Stimulated activated naive B cell treated with anti-CD40 and anti-IgM and Interleukin-4, amounts not matched to agents 10 μg/mL and 1 μg/mL and 100 μg/mL, for 72 hours (primary cell): ENCODE measurements at regions not wholly inside any gene's neighbourhood (a gene's known extent, or its start where the extent isn't known, plus 50 kb on each side); places are given as distances from the start of the nearest gene placed in this dataset.
"Not testable (repeated sequence)": the region's sequence is repeated elsewhere in the genome, so short reads cannot be mapped to it uniquely, and the experiment has no call there.

Experiments
- ATAC-seq, 2 donors: fragments of 150-1000 bp; cut with Tn5 transposase; replicated peaks; 2 replicates each; pipeline ENCODE4 v1.10.0; 2021; ENCODE audit warnings: moderate library complexity in 1 of 2
- DNase-seq: peaks from one replicate; pipeline ENCODE4 v3.0.0; 2021
- H3K27ac Mint-ChIP-seq: one replicate; pipeline ENCODE4 v1.8.0; 2022; ENCODE audit warnings: mild to moderate bottlenecking, mixed read lengths
- H3K27me3 Mint-ChIP-seq, 2 donors: one replicate each; pipeline ENCODE4 v1.8.0; 2022; ENCODE audit warnings: mixed read lengths in 2 of 2
- H3K36me3 Mint-ChIP-seq, 2 donors: one replicate each; pipeline ENCODE4 v1.8.0; 2022; ENCODE audit warnings: mixed read lengths in 2 of 2, mild to moderate bottlenecking in 1 of 2
- H3K4me1 Mint-ChIP-seq, 2 donors: one replicate each; pipeline ENCODE4 v1.8.0; 2022; ENCODE audit warnings: mixed read lengths in 2 of 2, mild to moderate bottlenecking in 1 of 2
- H3K4me3 Mint-ChIP-seq, 2 donors: one replicate each; pipeline ENCODE4 v1.8.0; 2022; ENCODE audit warnings: mild to moderate bottlenecking in 2 of 2, mixed read lengths in 2 of 2, moderate library complexity in 1 of 2
- H3K9me3 Mint-ChIP-seq, 2 donors: one replicate each; pipeline ENCODE4 v1.8.0; 2022; ENCODE audit warnings: mixed read lengths in 2 of 2, mild to moderate bottlenecking in 1 of 2

DNA sequence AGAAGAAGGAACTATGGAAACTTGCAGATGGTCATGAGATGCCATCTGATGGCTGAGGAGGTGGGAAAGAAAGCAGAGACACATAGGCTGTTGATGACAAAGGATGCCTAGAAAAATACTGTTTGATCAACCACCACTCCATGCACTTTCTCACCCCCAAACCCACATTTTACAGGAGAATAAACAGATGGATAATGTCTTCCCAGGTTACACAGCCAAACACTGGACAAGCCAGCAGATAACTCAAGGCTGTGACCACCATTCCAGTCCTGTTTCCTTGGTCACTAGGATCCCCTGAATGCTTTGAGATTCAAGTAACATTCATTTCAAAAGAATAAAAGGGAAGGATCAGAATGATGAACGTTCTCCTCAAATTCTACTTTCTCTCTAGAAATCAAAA is 733.0 kb upstream of the SOX11 start:
- no peaks in the 10 kb centered on the region for H3K36me3 Mint-ChIP-seq
- no peak for ATAC-seq
- no peak overlapping the region for H3K4me3 Mint-ChIP-seq
- H3K27me3 Mint-ChIP-seq, result no peaks in the 10 kb centered on the region
- H3K9me3 Mint-ChIP-seq, result peaks cover 4% of the 10 kb centered on the region in 2 donors
- DNase-seq, result no peak
- H3K4me1 Mint-ChIP-seq, result no peaks in the 10 kb centered on the region
- no peak overlapping the region for H3K27ac Mint-ChIP-seq

DNA sequence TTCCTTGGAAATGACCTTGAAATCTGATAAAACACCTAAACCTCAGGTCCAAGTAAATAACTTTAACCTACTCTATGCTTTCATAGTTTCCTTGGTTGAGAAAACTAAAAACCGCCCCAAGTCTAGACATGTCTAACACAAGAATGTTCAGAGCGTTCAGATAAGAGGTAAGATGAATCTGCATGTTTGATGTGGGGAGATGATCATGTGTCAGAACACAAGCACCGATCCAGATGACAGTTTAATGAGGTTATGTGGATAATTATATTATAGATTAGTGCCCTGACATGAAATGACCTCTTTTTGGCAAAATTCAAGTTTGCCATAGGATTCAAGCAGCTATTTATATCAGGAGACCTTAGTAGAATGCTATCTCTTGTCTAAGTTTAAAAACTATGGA is 729.8 kb upstream of the SOX11 start:
- H3K36me3 Mint-ChIP-seq, result no peaks in the 10 kb centered on the region
- no peak for ATAC-seq
- H3K9me3 Mint-ChIP-seq, result peaks cover 4% of the 10 kb centered on the region in 2 donors
- no peaks in the 10 kb centered on the region for H3K4me1 Mint-ChIP-seq
- no peaks in the 10 kb centered on the region for H3K27me3 Mint-ChIP-seq
- no peak overlapping the region for H3K4me3 Mint-ChIP-seq
- H3K27ac Mint-ChIP-seq, result no peak overlapping the region
- no peak for DNase-seq

DNA sequence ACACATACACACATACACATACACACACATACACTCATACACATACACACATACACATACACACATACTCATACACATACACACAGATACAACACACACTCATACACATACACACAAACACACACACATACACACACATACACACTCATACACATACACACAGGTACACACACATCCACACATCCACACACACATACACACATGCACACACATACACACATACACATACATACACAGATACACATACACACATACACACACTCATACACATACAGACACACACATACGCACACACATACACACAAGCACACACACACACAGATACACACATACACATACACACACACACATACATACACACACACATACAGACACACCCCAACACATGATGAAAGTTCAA is 729.1 kb upstream of the SOX11 start:
- H3K9me3 Mint-ChIP-seq, result peaks cover 4 to 5% of the 10 kb centered on the region in 2 donors
- H3K27me3 Mint-ChIP-seq, result no peaks in the 10 kb centered on the region
- no peak overlapping the region for H3K27ac Mint-ChIP-seq
- no peak for DNase-seq
- H3K36me3 Mint-ChIP-seq, result no peaks in the 10 kb centered on the region
- H3K4me3 Mint-ChIP-seq, result no peak overlapping the region
- no peak for ATAC-seq
- H3K4me1 Mint-ChIP-seq, result no peaks in the 10 kb centered on the region

DNA sequence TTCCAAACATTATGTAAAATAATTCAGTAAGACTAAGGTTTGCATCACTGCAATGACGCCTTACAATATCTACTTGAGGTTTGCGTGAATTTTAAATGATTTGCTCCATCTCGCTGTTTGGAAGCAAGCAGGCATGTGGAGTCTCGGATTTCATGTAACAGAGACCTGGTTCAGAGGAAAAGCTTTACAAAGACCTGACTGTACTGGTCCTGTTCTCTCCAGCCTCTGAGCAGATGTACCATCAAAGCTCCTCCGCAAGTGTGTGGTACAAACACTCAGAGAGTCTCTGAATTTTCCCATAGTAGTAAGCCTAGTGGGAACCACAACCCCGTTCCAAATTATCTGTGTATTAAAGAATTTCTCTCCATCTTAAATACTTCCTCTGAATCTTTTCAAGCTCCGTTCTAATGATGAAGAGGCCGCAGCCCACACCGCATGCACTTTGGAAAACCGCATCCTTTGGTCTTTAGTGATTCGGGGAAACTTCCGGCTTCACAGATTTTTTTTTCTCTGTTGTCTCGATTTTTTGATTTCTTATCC is 728.1 kb upstream of the SOX11 start:
- Mint-ChIP-seq H3K27me3 (no peaks in the 10 kb centered on the region), H3K9me3 (peaks cover 4 to 5% of the 10 kb centered on the region in 2 donors), H3K4me3 (no peak overlapping the region), H3K4me1 (no peaks in the 10 kb centered on the region), H3K36me3 (no peaks in the 10 kb centered on the region), H3K27ac (no peak overlapping the region)
- DNase-seq, result no peak
- ATAC-seq, result no peak

DNA sequence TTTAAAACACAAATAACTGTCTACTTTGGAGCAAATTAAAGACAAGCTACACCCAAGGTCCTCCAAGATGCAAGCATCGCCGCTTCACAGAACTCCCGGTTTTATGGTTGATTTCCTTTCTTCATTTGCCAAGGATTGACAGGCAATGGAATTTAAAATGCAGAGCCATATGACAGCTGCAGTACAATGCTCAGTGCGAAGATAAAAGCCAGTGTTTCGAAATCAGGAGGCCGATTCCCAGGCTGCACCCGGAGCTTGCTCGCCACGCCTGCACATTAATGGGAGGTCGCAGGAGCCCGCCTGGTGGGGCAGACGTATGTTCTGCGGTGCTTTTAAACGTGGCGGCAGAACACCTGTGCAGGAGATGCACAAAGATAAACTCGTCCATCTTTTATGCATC is 727.6 kb upstream of the SOX11 start:
- H3K4me3 Mint-ChIP-seq, result no peak overlapping the region
- H3K9me3 Mint-ChIP-seq, result peaks cover 7 to 8% of the 10 kb centered on the region in 2 donors
- H3K36me3 Mint-ChIP-seq, result no peaks in the 10 kb centered on the region
- H3K27me3 Mint-ChIP-seq, result no peaks in the 10 kb centered on the region
- H3K27ac Mint-ChIP-seq, result no peak overlapping the region
- no peak for DNase-seq
- no peaks in the 10 kb centered on the region for H3K4me1 Mint-ChIP-seq
- ATAC-seq, result no peak

DNA sequence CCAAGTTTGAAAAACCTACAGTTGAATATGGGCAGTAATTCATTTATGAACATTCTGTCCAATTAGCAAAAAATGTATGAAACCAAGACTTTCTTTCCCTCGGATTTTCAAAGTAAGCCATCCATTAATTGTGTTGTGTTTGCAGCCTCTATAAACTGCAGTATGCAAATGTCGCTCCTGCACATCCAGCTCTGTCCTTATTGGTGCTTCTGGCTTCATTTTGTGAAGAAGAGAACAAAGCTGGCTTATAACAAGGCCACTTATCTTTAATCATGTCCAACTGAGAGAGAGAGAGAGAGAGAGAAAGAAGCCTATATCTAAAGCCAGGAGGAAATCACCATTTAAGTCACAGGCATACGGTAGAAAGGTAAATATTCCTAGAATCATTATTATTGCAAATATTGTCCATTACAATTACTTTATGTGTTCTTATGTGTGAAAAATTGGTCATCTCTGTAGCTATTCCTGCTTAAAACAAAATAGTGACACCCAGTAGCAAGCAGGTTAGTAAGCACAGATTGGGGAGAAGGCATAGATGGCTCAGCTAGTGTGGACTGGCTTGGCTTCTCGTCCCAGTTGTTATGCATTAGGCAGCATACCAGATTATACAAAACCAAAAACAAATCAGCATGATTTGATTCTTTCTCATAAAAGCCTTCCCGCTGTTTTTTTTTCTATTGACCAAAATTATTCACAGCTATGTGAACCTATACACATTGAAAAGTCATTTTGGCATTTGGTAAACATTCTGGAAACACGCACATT is 726.4 kb upstream of the SOX11 start:
- DNase-seq, result no peak
- Mint-ChIP-seq H3K4me1 (no peaks in the 10 kb centered on the region), H3K27ac (no peak overlapping the region), H3K27me3 (no peaks in the 10 kb centered on the region), H3K36me3 (no peaks in the 10 kb centered on the region), H3K9me3 (peaks cover 8 to 12% of the 10 kb centered on the region in 2 donors), H3K4me3 (no peak overlapping the region)
- ATAC-seq, result no peak

DNA sequence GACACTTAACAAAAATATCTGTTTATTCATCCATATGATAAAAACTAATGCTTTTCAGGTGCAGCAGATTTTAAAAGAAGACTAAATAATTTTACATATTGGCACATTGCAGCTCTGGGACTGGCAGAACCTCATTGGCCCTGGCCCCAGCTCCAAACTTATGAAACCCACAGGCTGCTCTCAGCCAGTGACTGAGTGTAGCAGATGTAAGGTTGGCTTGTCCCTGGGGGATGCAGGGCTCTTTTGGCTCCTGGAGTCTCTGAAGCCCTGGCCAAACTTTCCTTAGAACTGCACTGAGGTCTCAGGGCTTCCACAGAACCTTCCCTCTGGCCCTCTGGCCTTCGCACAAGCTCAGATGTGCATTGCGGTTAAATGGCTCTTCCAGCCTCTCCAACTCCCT is 725.0 kb upstream of the SOX11 start:
- DNase-seq (no peak), ATAC-seq (no peak)
- no peak overlapping the region for H3K4me3 Mint-ChIP-seq
- H3K27ac Mint-ChIP-seq, result no peak overlapping the region
- peaks cover 8 to 12% of the 10 kb centered on the region in 2 donors for H3K9me3 Mint-ChIP-seq
- H3K36me3 Mint-ChIP-seq, result no peaks in the 10 kb centered on the region
- H3K4me1 Mint-ChIP-seq, result no peaks in the 10 kb centered on the region
- no peaks in the 10 kb centered on the region for H3K27me3 Mint-ChIP-seq

DNA sequence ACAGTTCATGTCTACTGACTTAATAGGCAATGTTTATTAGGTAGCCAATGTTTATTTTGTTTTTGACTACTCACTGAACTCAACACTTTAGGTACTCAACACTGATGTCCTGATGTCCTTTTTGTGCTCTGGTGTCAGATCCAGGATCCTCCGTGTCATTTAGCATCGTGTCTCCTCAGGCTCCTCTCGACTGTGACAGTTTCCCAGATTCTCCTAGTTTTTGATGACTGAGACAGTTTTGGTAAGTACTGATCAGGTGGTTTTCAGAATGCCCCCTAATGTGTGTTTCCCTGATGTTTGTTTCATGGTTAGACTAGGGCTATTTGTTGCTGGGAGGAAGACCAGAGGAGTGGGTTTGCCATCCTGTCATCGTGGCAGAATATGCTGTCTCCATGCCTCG is 719.7 kb upstream of the SOX11 start:
- ATAC-seq (no peak), DNase-seq (no peak)
- H3K36me3 Mint-ChIP-seq, result no peaks in the 10 kb centered on the region
- no peak overlapping the region for H3K4me3 Mint-ChIP-seq
- H3K4me1 Mint-ChIP-seq, result no peaks in the 10 kb centered on the region
- H3K27me3 Mint-ChIP-seq, result no peaks in the 10 kb centered on the region
- no peak overlapping the region for H3K27ac Mint-ChIP-seq
- H3K9me3 Mint-ChIP-seq, result peaks cover 3 to 8% of the 10 kb centered on the region in 2 donors

DNA sequence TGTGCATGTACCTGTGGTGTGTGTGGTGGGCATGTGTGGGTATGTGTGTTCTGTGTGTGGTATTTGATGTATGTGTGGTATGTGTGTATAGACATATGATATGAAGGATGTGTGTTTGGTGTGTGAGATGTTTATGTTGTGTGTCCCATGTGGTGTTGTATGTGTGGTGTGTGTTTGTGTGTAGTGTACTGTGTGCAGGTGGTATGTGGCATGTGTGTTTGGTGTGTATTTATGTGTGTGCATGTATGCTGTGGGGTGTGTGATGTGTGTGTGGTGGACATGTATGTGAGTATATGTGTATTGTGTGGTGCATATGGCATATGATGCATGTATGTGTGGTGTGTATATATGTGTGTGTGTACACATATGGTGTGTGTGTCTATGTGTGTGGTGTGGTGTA is 718.8 kb upstream of the SOX11 start:
- Mint-ChIP-seq H3K36me3 (no peaks in the 10 kb centered on the region), H3K4me1 (no peaks in the 10 kb centered on the region), H3K27me3 (no peaks in the 10 kb centered on the region), H3K27ac (no peak overlapping the region), H3K4me3 (no peak overlapping the region), H3K9me3 (peaks cover 3 to 8% of the 10 kb centered on the region in 2 donors)
- DNase-seq (no peak), ATAC-seq (no peak)

DNA sequence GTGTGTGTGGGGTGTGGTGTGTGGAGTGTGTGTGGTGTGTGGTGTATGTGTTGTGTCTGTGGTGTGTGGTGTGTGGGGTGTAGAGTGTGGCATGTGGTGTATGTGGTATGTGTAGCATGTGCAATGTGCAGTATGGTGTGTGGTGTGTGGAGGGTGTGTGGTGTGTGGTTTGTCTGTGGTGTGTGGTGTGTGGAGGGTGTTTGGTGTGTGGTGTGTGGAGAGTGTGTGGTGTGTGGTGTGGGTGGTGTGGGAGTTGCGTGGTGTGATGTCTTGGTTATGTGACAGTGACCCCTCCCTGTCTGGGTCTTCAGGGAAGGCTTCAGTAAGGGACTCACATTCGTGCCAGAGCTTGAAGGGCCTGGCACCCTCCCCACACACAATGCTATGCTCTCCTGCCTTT is 718.2 kb upstream of the SOX11 start:
- no peak overlapping the region for H3K27ac Mint-ChIP-seq
- H3K4me1 Mint-ChIP-seq, result no peaks in the 10 kb centered on the region
- no peak for ATAC-seq
- no peak overlapping the region for H3K4me3 Mint-ChIP-seq
- H3K36me3 Mint-ChIP-seq, result no peaks in the 10 kb centered on the region
- H3K9me3 Mint-ChIP-seq, result peaks cover 4 to 8% of the 10 kb centered on the region in 2 donors
- H3K27me3 Mint-ChIP-seq, result no peaks in the 10 kb centered on the region
- no peak for DNase-seq

DNA sequence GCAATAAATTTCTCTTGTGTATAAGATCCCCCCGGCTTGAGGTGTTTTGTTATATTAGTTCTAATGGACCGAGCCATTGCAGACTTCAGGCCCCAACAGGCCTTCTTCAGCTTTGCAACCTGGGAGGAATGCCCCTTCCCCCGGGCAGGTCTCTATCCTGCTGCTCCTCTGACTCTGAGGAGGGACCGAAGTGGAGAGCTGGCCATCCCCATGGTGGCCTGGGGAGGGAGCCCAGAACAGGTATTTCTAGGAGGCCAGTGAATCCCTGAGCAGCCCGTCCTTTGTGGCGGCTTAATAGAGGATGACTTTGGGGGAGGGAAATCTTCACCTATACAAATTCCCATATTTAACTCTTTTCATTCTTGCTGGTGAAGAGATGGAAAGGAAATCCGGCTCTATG is 715.8 kb upstream of the SOX11 start:
- Mint-ChIP-seq H3K4me1 (no peaks in the 10 kb centered on the region), H3K36me3 (no peaks in the 10 kb centered on the region), H3K27me3 (no peaks in the 10 kb centered on the region), H3K27ac (no peak overlapping the region), H3K9me3 (peaks cover 3 to 6% of the 10 kb centered on the region in 2 donors), H3K4me3 (no peak overlapping the region)
- no peak for ATAC-seq
- DNase-seq, result no peak

DNA sequence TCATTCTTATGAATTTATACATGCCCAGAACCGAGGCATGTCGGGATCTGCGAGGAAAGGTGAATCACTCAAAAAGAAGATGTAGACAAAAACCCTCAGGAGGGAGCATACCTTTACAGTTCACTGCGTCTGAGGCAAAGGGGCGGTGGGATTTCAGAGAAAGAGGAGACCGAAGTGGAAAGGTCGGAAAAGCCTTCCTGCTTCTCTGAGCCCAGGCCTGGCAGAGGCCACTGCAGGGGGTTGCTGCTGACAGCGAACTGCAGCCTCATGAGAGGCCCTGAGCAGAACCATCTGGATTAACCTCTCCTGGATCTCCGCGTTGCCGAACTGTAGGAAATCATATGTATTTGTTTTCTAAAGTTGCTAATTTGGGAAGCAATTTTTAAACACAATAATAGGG is 713.1 kb upstream of the SOX11 start:
- Mint-ChIP-seq H3K27me3 (no peaks in the 10 kb centered on the region), H3K36me3 (no peaks in the 10 kb centered on the region), H3K27ac (no peak overlapping the region), H3K9me3 (peaks cover 3 to 6% of the 10 kb centered on the region in 2 donors), H3K4me3 (no peak overlapping the region), H3K4me1 (no peaks in the 10 kb centered on the region)
- ATAC-seq, result no peak
- DNase-seq, result no peak

DNA sequence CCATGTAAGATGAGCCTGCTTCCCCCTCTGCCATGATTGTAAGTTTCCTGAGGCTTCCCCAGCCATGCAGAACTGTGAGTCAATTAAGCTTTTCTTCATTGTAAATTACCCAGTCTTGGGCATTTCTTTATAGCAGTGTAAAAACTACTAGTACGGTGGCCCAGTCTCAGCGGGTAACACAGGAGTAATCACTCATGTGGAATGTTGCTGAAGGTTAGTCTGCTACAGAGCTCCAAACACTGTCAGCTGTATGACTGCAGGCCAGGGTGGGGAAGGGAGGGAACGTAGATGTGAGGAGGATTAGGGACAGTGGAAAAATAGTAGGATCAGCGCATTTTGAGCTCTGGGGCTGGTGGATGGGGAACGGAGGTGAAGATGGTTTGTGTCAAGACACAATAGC is 711.2 kb upstream of the SOX11 start:
- Mint-ChIP-seq H3K9me3 (peaks cover 5 to 6% of the 10 kb centered on the region in 2 donors), H3K4me3 (no peak overlapping the region), H3K4me1 (no peaks in the 10 kb centered on the region), H3K36me3 (no peaks in the 10 kb centered on the region), H3K27me3 (no peaks in the 10 kb centered on the region), H3K27ac (no peak overlapping the region)
- no peak for DNase-seq
- ATAC-seq, result no peak

DNA sequence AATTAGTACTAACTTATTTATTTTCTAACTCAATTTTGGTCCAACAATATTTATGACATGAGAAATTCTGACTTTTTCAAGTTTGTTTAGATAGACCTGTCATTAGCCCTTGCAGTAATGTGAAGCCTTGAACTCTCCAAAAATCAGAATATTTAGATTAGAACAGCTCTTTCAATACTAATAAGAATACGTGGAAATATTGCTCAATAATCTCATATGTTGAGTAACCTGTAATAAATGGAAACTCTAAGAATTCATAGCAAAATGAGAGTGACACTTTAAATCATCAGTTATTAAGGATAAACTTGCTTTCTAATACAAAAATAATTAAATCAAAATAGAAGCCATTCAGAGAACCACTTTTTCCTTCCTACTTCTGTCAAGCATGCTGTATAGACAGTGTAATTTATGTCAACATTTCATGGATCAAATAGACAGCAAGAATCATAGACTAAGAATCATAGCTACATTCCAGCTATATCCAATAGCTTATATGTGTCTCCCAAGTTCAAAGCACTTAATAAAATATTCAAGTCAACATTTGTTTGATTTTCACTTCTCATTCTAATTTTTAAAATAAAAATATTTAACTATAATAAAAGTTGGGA is 710.3 kb upstream of the SOX11 start:
- Mint-ChIP-seq H3K4me3 (no peak overlapping the region), H3K9me3 (peaks cover 5 to 6% of the 10 kb centered on the region in 2 donors), H3K36me3 (no peaks in the 10 kb centered on the region), H3K27me3 (no peaks in the 10 kb centered on the region), H3K27ac (no peak overlapping the region), H3K4me1 (no peaks in the 10 kb centered on the region)
- DNase-seq (no peak), ATAC-seq (no peak)

DNA sequence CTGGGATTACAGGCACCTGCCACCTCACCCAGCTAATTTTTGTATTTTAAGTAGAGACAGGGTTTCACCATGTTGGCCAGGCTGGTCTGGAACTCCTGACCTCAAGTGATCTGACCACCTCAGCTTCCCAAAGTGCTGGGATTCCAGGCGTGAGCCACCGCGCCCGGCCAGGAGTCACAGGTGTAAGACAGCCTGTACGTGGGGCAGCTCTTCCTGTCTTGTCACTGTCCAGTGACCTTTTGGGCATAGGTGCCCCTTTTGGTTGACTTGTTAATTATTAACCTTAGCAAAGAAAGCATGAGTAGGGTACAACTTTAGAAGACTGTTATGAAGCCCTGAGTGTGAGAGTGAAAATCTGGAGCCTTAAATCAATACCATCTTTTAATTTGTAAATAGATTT is 703.7 kb upstream of the SOX11 start:
- H3K4me1 Mint-ChIP-seq, H3K4me3 Mint-ChIP-seq, ATAC-seq, H3K36me3 Mint-ChIP-seq, H3K27me3 Mint-ChIP-seq, H3K9me3 Mint-ChIP-seq, H3K27ac Mint-ChIP-seq, DNase-seq: not testable (repeated sequence)
